C4-2B (cell line): ENCODE measurements at regions not wholly inside any gene's neighbourhood (a gene's known extent, or its start where the extent isn't known, plus 50 kb on each side); places are given as distances from the start of the nearest gene placed in this dataset.

ENCODE experiments used
- ZFX ChIP-seq: fragments of 450-650 bp; IDR thresholded peaks from 2 replicates; pipeline ENCODE4 v1.6.1; 2017
- TF ChIP-seq, protein P1 (sequence below): fragments of 450-650 bp; conservative IDR thresholded peaks from 2 replicates; pipeline ENCODE4 v1.5.1; 2017; ENCODE audit warnings: mild to moderate bottlenecking

- TF ChIP-seq, protein P1, sequence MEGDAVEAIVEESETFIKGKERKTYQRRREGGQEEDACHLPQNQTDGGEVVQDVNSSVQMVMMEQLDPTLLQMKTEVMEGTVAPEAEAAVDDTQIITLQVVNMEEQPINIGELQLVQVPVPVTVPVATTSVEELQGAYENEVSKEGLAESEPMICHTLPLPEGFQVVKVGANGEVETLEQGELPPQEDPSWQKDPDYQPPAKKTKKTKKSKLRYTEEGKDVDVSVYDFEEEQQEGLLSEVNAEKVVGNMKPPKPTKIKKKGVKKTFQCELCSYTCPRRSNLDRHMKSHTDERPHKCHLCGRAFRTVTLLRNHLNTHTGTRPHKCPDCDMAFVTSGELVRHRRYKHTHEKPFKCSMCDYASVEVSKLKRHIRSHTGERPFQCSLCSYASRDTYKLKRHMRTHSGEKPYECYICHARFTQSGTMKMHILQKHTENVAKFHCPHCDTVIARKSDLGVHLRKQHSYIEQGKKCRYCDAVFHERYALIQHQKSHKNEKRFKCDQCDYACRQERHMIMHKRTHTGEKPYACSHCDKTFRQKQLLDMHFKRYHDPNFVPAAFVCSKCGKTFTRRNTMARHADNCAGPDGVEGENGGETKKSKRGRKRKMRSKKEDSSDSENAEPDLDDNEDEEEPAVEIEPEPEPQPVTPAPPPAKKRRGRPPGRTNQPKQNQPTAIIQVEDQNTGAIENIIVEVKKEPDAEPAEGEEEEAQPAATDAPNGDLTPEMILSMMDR, result no peak
- no peak for TF ChIP-seq ZFX
These were observed 74.3 kb upstream of the TEX13D start for GRCh38 chrX:124257924-124258702.
